ENCODE measurements at regions not wholly inside any gene's neighbourhood (a gene's known extent, or its start where the extent isn't known, plus 50 kb on each side); places are given as distances from the start of the nearest gene placed in this dataset.

DNA sequence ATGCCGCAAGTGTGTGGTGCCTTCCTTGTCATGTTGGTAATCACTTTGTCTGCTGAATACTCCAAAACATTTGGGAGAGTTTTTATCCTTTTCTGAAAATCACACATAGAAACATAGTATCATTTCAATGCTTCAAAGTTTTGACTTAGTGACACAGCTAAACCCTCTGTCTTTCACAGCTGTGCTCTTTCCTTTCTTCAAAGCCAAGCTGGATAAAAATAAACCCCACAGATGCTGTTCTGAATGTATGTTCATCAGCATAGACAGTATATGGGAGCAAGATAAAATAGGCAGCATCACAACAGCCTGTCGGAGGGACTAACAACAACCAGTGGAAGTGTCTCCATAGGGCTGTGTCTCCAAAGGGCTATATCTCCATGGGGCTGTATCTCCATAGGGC, 331.3 kb upstream of the DCC start:
- no peaks in the 10 kb centered on the region for H3K27me3 ChIP-seq
- WGBS, 2 donors: 96 to 98% methylated on average over 2 of the region's 2 CpGs

DNA sequence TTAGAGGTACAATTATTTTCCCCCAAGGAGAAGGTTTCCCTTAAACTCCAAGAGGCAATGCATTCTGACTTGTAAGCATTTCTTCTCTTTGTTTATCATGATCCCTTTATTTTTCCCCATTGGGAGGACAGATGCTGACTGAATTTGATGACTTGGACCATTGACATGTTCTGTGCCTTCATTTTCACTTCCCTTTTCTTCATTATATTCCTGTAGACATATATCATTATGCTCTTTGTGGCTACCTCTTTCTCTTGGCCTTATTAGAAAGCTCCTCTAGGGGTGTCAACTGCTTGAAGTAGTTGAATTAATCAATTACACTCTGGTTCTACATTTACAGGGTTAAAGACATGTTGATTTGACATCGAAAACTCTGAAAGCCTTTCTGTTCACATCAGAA, 330.0 kb upstream of the DCC start:
- TF ChIP-seq POLR2A (IDR thresholded peaks at IDR 0.05): no peak
- TF ChIP-seq, protein P1, sequence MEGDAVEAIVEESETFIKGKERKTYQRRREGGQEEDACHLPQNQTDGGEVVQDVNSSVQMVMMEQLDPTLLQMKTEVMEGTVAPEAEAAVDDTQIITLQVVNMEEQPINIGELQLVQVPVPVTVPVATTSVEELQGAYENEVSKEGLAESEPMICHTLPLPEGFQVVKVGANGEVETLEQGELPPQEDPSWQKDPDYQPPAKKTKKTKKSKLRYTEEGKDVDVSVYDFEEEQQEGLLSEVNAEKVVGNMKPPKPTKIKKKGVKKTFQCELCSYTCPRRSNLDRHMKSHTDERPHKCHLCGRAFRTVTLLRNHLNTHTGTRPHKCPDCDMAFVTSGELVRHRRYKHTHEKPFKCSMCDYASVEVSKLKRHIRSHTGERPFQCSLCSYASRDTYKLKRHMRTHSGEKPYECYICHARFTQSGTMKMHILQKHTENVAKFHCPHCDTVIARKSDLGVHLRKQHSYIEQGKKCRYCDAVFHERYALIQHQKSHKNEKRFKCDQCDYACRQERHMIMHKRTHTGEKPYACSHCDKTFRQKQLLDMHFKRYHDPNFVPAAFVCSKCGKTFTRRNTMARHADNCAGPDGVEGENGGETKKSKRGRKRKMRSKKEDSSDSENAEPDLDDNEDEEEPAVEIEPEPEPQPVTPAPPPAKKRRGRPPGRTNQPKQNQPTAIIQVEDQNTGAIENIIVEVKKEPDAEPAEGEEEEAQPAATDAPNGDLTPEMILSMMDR (IDR thresholded peaks at IDR 0.05): no peak
- TF ChIP-seq EP300 (IDR thresholded peaks at IDR 0.05): no peak
- Histone ChIP-seq H3K27ac (no peak overlapping the region), H3K4me3 (no peak overlapping the region), H3K27me3 (no peaks in the 10 kb centered on the region), H3K36me3 (no peaks in the 10 kb centered on the region), H3K4me1 (no peaks in the 10 kb centered on the region), H3K9me3 (no peaks in the 10 kb centered on the region)
- DNase-seq (ENCODE audit: low spot score in 2 of 2): no peak
- 50 to 72% methylated on average over 1 of the region's 1 CpG for WGBS, 2 donors

More for the DNA sequence above, 331.3 kb upstream of the DCC start:
- Histone ChIP-seq H3K36me3 (no peaks in the 10 kb centered on the region), H3K27ac (no peak overlapping the region), H3K4me1 (no peaks in the 10 kb centered on the region), H3K4me3 (no peak overlapping the region), H3K9me3 (no peaks in the 10 kb centered on the region)
- TF ChIP-seq, protein P1 (IDR thresholded peaks at IDR 0.05): no peak
- TF ChIP-seq POLR2A (IDR thresholded peaks at IDR 0.05) (no peak), EP300 (IDR thresholded peaks at IDR 0.05) (no peak)
- DNase-seq (ENCODE audit: low spot score in 2 of 2): no peak

DNA sequence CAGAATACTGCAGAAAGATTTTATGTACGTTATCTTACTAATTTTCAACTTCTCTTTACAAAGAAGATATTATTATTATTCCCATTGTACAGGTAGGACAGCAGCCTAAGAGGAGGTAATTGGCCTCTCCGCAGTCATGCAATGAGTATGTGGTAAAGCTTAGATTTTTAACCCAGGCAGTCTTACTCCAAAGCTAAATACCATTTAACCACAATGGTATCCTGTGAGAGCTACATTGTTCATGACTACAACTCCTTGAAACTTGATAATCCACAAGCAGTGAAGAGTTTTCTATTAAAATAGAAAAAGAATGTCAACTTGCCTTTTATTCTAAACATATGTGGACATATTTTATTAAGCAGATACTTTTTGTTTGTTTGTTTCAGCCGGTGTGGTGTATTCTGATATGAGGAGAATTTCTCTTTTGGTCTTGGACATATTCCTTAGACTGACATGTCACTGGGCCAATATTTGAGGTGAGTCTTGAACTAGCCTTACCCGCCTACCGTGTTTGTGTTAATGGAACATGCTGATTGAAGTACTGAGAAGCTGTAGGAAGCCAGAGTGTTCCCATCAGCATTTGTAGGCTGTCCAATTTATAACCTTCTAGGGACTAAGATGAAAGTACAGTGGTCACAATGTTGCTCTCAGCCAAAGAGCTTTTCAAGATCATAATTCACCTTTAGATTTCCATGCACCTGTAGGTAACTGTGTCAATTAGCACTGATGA, 293.9 kb upstream of the DCC start:
- no peak for DNase-seq (ENCODE audit: low spot score in 2 of 2)
- no peaks in the 10 kb centered on the region for H3K27me3 ChIP-seq
- H3K9me3 ChIP-seq: no peaks in the 10 kb centered on the region
- WGBS, 2 donors: 82 to 89% methylated on average over 5 of the region's 5 CpGs
- no peak for TF ChIP-seq POLR2A (IDR thresholded peaks at IDR 0.05)
- no peak for TF ChIP-seq EP300 (IDR thresholded peaks at IDR 0.05)
- TF ChIP-seq, protein P1 (IDR thresholded peaks at IDR 0.05): no peak
- H3K4me3 ChIP-seq: no peak overlapping the region
- H3K36me3 ChIP-seq: no peaks in the 10 kb centered on the region
- H3K27ac ChIP-seq: no peak overlapping the region
- H3K4me1 ChIP-seq: no peaks in the 10 kb centered on the region

DNA sequence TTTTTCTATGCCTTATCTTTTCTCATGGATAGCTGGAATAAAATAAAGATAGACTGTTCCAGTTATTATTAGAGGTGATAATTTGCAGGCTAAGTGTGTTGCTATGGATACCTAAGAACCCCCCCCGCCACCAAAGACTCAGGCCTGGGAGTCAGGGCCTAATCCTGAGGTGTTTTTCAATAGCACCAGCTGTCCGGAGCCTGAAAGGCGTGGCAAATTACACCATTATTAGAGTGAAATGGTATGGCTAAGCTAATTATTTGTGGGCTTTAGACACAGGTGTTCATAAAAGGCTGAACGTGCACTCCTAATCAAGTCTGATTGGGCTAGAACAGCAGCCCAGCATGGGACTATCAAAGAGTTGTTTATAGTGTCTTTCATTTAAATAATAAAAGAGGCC, 293.2 kb upstream of the DCC start:
- Histone ChIP-seq H3K4me1 (no peaks in the 10 kb centered on the region), H3K27me3 (no peaks in the 10 kb centered on the region), H3K9me3 (no peaks in the 10 kb centered on the region), H3K27ac (no peak overlapping the region), H3K4me3 (no peak overlapping the region), H3K36me3 (no peaks in the 10 kb centered on the region)
- no peak for DNase-seq (ENCODE audit: low spot score in 2 of 2)
- WGBS, 2 donors: 37 to 40% methylated on average over 4 of the region's 4 CpGs
- TF ChIP-seq, protein P1 (IDR thresholded peaks at IDR 0.05): no peak
- TF ChIP-seq POLR2A (IDR thresholded peaks at IDR 0.05) (no peak), EP300 (IDR thresholded peaks at IDR 0.05) (no peak)

DNA sequence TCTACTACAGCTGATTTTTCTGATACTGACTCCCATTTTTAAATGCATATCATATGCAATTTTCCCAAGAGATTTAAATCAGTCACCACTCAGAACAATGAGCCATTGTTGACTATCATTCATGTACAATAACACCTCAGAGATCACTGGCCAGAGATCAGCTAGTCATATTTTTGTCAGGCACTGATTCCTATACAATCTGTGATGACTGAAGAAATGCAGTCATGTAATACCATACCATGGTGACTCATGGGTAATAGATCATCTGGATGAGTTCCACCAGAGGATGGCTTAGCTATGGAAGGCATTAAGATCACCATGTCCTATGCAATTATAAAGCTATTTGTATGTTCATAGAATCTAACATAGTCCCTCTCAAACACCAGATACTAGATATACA, 285.7 kb upstream of the DCC start:
- Histone ChIP-seq H3K4me3 (no peak overlapping the region), H3K27me3 (no peaks in the 10 kb centered on the region), H3K4me1 (no peaks in the 10 kb centered on the region), H3K36me3 (no peaks in the 10 kb centered on the region), H3K27ac (no peak overlapping the region), H3K9me3 (no peaks in the 10 kb centered on the region)
- no peak for DNase-seq (ENCODE audit: low spot score in 2 of 2)
- no peak for TF ChIP-seq EP300 (IDR thresholded peaks at IDR 0.05)
- TF ChIP-seq POLR2A (IDR thresholded peaks at IDR 0.05): no peak
- TF ChIP-seq, protein P1 (IDR thresholded peaks at IDR 0.05): no peak
